Activated CD4-positive, alpha-beta T cell treated with anti-CD3 and anti-CD28 coated beads for 4 hours (primary cell): ENCODE measurements at regions not wholly inside any gene's neighbourhood (a gene's known extent, or its start where the extent isn't known, plus 50 kb on each side); places are given as distances from the start of the nearest gene placed in this dataset.

ENCODE experiments used
- DNase-seq, 2 donors: peaks; one replicate each; pipeline ENCODE4 v3.0.0-alpha.2; 2020

GRCh38 chr4:53764761-53765490 is 173.6 kb upstream of the LNX1 start:
- no peak for DNase-seq

GRCh38 chr4:53763813-53764597 is 172.7 kb upstream of the LNX1 start:
- no peak for DNase-seq

GRCh38 chr4:53755656-53756055 is 164.4 kb upstream of the LNX1 start:
- DNase-seq = no peak

DNA sequence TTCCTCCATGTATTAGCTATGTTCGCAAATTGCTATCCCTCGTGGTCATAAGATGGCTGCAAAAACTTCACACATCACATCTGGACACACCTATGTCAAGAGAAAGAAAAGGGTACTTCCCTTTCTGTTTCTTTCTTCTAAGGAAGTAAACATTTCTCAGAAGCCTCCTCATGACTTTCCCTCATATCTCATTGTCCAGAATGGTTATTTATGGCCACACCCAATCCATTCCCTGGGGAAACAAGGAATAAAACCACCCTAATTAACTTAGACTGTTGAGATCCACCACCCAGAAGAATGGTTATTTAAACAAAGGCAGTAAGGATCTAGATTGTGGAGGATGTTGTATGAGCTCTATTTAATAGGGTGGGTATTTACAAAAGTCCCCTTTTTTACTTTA is 160.8 kb upstream of the LNX1 start:
- DNase-seq = no peak

GRCh38 chr4:53748328-53748772 is 157.1 kb upstream of the LNX1 start:
- no peak for DNase-seq

DNA sequence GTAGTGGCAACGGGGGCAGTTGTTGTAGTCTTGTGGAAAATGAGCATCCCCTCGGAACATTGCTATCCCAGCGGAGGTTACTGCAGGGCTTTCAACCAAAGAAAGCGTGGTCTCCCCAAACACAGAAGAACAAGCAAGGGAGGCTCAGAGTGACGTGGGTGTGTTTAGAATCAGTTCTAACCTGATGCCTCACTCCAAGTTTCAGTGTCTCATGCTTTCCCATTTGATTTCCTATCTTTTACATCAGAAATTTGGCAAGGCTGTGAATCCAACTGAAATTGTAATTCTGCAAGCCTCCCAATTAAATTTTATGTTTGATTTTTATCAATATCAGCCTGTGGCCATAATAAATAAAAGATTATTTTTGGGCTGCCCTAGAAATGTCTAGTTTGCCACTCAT is 156.1 kb upstream of the LNX1 start:
- DNase-seq = no peak

GRCh38 chr4:53744446-53745160 is 153.3 kb upstream of the LNX1 start:
- no peak for DNase-seq

DNA sequence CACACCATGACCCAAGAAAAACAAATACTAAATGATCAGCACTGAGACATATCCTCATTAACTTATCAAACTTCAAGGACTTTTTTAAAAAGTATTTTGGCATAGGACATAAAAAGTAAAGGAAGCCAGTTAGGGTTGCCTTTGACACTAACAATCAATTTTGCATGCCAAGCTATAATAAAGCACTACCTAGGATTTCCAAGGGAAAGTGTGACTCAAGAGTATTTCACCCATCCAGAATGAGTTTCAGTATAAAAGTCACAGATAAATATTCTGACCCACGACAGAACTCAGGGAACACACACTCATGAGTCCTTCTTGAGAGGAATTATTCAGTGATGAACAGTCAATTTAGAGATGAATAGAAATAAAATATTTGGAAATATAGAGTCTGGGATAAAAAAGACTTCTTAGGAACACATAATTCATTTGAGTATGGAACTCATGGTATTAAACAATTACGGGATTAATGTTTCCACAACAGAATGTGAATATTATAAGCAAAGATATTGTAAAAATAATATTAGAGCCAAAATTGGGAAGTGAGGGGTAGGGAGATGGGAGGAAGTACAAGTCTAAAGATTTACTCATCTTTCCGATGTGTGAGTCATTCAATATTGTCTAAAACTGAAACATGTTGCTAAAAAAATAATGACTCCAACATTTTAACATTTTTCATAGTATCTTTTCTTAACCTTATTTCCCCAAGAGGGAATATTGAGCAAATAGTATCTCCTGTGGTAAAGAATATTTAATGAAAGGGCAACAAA is 143.5 kb upstream of the LNX1 start:
- DNase-seq = no peak

- no peak for DNase-seq
Measured at GRCh38 chr4:53734182-53734581, 142.9 kb upstream of the LNX1 start.

- no peak for DNase-seq
Measured at GRCh38 chr4:53732661-53733060, 141.4 kb upstream of the LNX1 start.

DNA sequence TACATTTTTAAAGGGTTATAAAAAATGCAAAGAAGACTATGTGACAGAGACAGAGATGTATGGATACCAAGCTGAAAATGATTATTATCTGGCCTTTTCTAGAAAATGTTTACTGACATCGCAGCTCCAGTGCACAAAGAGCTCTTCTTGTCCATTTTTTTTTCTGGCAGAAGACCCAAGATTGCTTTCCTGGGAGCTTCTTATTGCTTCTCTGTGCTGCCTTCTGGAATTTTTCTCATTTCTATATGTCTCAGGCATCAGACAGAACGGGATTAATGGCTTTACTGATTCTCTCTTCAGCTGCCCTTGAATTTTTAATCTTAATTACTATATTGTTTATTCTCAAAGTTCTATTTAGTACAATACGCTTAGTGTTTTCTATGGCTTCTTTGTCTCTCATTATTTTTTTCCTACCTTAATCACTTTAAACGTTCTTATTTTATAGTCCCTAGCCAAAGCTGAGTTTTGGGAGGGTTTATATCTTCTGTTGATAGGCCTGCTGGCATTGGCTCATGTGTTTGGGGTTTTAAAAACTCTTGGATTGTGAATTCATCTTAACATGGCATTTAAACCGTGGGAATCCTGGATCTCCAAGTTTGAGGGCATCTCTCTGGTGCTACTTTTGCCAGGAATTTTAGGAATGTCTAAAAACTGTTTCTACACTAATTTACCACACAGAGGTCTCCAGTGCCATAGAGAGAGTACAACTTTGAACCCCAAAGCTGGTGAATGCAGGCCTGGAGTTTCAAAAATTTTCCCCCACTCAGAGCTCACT is 138.9 kb upstream of the LNX1 start:
- no peak for DNase-seq

DNA sequence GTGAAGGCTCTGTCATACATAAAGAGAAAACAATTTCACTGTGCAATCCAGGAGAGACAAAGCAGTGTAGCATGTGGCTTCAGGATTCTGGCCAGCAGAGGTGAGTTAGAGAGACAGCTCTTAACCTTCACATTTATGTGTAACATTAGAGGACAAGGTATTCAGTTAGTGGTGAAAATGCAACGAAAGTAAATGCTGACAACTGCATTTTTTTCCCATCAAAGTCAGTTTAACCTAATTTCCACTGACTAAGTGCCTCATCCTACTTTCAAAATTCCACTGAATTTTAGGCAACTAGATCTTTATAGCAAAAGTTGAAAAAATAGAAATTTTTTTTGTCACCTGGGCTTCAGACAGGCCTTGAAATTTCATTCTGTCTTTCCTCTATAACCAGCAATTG is 130.8 kb upstream of the LNX1 start:
- DNase-seq = no peak

GRCh38 chr4:53721263-53721662 is 130.0 kb upstream of the LNX1 start:
- DNase-seq = no peak

- no peak for DNase-seq
Measured at GRCh38 chr4:53720776-53721175, 129.5 kb upstream of the LNX1 start.

DNA sequence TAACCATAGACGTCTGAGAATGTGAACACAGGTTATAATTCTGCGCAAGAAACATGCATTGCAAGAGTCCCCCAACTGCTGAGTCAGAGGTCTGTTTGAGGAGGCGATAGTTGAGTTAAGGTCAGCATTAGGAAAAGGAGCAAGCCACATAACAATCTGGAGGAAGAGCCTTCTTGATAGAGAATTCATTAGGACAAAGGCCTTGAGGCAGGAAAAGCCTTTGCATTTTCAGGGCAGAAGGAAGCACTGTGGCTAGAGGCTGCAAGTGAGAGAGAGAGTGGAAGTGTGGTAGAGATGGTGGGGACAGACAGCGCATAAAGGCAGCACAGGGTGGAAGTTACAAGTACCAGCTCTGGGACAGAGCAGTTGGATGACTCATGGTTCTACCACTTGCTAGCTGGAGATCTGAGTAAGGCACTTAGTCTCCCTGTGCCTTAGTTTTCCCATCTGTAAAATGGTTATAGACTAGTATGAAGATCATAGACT is 125.8 kb upstream of the LNX1 start:
- no peak for DNase-seq

DNA sequence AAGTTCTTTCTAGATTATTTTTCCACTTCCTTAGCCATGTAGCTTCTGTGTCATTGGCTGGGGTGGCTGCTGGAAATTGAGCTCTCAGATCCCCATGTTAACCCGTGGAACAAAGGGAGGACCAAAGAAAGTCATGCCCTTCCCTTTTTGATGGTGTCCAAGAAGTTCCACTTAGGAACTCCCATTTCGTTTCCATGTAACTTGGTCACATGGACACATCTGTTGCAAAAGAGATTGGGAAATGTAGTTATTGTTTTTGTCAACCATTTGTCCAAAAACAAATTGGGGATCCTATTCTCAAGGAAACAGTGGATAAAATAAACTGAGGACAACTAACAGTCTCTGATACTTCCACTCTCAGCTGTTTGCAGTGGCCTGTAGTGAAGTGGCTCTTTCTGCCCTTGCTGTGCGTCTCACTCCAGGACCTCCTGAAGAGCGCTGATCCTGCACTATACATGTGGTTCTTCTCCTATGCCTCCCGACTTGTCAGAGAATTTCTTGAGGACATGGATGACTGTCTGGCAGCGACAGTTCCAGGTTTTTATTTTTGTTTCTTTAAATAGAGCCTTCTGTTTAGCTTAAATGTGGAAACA is 125.3 kb upstream of the LNX1 start:
- DNase-seq = no peak

DNA sequence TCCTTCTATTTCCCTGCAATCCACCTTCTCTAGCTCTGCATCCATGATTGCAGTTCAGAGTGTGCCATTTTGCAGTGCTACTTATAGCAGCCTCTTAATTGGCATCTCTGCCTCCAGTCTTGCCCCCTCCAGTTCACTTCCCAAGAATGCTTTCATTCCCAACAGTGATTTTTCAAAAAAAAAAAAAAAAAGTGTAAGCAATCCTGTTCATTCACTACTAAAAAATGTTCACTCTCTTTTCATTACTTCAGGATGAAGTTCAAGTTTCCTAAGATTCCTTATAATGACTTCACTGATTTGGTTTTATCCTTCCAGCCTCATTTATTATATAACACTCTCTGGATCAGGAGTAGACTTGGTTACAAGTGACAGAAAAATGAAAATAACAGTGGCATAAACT is 124.7 kb upstream of the LNX1 start:
- no peak for DNase-seq

DNA sequence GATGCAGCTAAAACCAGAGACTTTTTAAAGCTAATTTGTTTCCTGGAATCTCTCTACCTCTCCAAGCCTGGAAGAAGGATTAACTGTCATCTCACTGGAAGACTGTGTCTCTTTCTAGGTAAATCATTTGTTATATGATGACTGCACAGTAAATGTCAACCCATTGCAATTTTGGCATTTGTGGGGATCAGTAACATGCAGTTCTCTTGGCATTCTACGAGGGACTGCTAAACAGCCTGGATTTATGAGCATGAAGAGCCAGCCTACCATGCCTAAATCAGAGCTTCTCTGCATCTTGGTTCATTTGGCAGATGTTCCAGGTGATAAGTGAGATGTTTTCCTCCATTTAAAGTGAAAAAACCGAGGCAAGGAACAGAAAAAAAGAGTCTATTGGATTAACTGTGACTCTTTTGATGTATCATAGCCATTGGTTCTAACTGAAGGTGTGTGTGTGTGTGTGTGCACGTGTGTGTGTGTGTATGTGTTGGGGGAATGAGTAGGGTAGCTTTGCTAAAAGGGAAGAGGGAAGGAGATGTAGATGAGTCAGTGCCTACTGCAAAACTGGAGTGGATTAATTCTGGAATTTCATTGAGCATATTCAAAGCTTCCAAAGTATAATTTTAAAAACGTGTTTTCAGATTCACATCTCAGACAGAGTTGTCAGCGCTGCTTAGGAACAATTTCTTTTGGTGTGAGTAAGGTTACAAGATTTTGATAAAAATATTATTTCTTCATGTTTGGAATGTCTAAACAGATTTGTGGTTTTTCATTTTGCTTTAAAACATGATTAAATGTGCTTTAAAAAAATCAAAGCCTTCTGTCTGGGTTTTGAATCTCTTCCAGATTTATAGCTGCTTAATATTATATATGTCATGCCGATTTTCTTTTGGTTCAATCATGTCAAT is 123.2 kb upstream of the LNX1 start:
- no peak for DNase-seq

- DNase-seq = no peak
Measured at GRCh38 chr4:53713767-53714166, 122.5 kb upstream of the LNX1 start.

DNA sequence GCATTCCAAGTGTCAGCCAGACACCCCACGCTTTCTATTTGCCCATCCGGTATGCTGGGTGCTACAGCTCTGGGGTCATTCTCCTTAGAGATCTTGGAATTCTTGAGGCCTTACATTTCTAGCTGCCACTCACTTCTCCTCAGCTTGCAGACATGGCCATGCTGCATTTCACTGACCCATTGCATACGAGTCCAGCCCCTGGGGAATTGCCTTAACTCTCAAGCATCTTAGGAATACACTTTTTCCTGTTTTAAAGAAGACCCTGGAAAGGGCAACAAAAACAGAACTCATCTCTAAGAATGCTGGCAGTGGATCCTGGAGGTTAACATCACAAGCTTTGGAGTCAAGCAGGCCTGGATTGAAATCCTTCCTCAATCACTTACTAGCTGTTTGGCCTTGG is 122.0 kb upstream of the LNX1 start:
- no peak for DNase-seq
